PC-9 (cell line): ENCODE measurements at regions not wholly inside any gene's neighbourhood (a gene's known extent, or its start where the extent isn't known, plus 50 kb on each side); places are given as distances from the start of the nearest gene placed in this dataset.

ENCODE experiments used
- BruUV-seq: library from RNA; stranded (reverse); fragments of 400-500 nt; replicated peaks from 2 replicates; lab custom pipeline; 2021; lab: Mats Ljungman, UMichigan
- CTCF ChIA-PET: fragments of 300-600 bp; sonication (Branson Sonifier 250); formaldehyde crosslinking; loops from one replicate; lab custom pipeline; 2022; ENCODE audit warnings: antibody characterized with exemption; lab: Charles Lee
- POLR2A ChIA-PET: fragments of 300-600 bp; sonication (Branson Sonifier 250); formaldehyde crosslinking; loops from one replicate; lab custom pipeline; 2022; ENCODE audit warnings: antibody characterized with exemption; ENCODE audit not compliant: unreplicated experiment; lab: Charles Lee
- DNase-seq, 2 experiments: peaks; one replicate each; pipeline versions ENCODE4 v3.0.0 to v3.0.0-alpha.2; 2015 to 2022; ENCODE audit warnings: mixed read lengths in 1 of 2
- H2AFZ ChIP-seq: fragments of 200-600 bp; sonication (generic); 2 replicates; pipeline ENCODE4 v1.8.1; 2017; ENCODE audit warnings: antibody characterized with exemption
- H3F3A ChIP-seq: fragments of 200-600 bp; sonication (generic); 2 replicates; pipeline ENCODE4 v1.8.1; 2017; ENCODE audit warnings: antibody characterized with exemption, mild to moderate bottlenecking, low read depth; ENCODE audit not compliant: insufficient read depth
- H3K27ac ChIP-seq: fragments of 200-600 bp; sonication (generic); 2 replicates; pipeline ENCODE4 v1.6.1; 2016; ENCODE audit warnings: mixed run types
- H3K27me3 ChIP-seq: fragments of 200-600 bp; sonication (generic); 2 replicates; pipeline ENCODE4 v1.6.1; 2016; ENCODE audit warnings: low read depth, mixed run types; ENCODE audit not compliant: insufficient read depth
- H3K36me3 ChIP-seq: fragments of 200-600 bp; sonication (generic); 2 replicates; pipeline ENCODE4 v1.6.1; 2016; ENCODE audit warnings: low read depth, mixed run types
- H3K4me1 ChIP-seq: fragments of 200-600 bp; sonication (generic); replicated peaks from 2 replicates; pipeline ENCODE4 v1.6.1; 2016; ENCODE audit warnings: mixed run types; ENCODE audit not compliant: insufficient read depth
- H3K4me2 ChIP-seq: fragments of 200-600 bp; sonication (generic); 2 replicates; pipeline ENCODE4 v1.6.1; 2017; ENCODE audit warnings: mixed run types
- H3K4me3 ChIP-seq: fragments of 200-600 bp; sonication (generic); 2 replicates; pipeline ENCODE4 v1.6.1; 2016; ENCODE audit warnings: mixed run types
- H3K79me2 ChIP-seq: fragments of 200-600 bp; sonication (generic); 2 replicates; pipeline ENCODE4 v1.6.1; 2017; ENCODE audit warnings: low read depth, mixed run types
- H3K9me2 ChIP-seq: fragments of 200-600 bp; sonication (generic); 2 replicates; pipeline ENCODE4 v1.8.1; 2017; ENCODE audit warnings: mild to moderate bottlenecking; ENCODE audit not compliant: insufficient read depth
- H3K9me3 ChIP-seq: fragments of 200-600 bp; sonication (generic); 2 replicates; pipeline ENCODE4 v1.8.1; 2016; ENCODE audit warnings: low read depth; ENCODE audit not compliant: insufficient read depth
- H4K20me1 ChIP-seq: fragments of 200-600 bp; sonication (generic); 2 replicates; pipeline ENCODE4 v1.8.1; 2017; ENCODE audit not compliant: insufficient read depth
- CTCF ChIP-seq: fragments of 200-600 bp; sonication (generic); conservative IDR thresholded peaks from 2 replicates; pipeline ENCODE4 v1.6.1; 2017; ENCODE audit warnings: mixed run types, antibody characterized with exemption, mild to moderate bottlenecking, moderate library complexity
- EZH2 ChIP-seq: fragments of 200-600 bp; sonication (generic); IDR thresholded peaks from 2 replicates; pipeline ENCODE4 v1.8.0; 2017; ENCODE audit warnings: antibody characterized with exemption, low read depth
- intact Hi-C: fragments of 100-400 bp; cut with micrococcal nuclease; formaldehyde crosslinking; loops from one replicate; pipeline ENCODE4 v1.10.0; 2022; ENCODE audit not compliant: unreplicated experiment

GRCh38 chr13:79191501-79191900, 214.6 kb downstream of the RBM26 start:
- POLR2A ChIA-PET = no interaction called here
- TF ChIP-seq EZH2 (no peak), CTCF (no peak)

DNA sequence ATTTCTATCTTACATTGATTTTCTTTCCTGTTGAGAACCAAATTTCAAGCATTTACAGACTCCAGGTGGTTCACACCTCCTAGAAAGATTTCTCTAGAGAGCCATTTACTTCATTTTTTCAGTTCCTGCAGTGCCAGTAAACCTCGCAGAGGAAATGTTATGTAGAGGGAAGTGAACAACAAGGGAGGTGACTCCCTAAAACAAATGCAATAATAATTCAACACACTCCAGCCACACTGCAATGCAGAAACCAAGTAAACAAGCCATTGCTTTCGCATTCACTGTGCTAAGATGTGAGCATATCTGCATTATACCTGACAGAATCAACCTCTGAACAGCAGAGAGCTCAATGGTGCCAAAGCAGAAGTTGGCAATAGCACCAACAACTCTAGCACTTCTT, 215.1 kb downstream of the RBM26 start:
- H3K36me3 ChIP-seq = no peaks in the 10 kb centered on the region
- no peaks in the 10 kb centered on the region for H3K79me2 ChIP-seq
- no peaks in the 10 kb centered on the region for H4K20me1 ChIP-seq
- no peak overlapping the region for H3K4me2 ChIP-seq
- ChIA-PET POLR2A (no interaction called here), CTCF (no interaction called here)
- H3K4me3 ChIP-seq = no peak overlapping the region
- H3K4me1 ChIP-seq = no peaks in the 10 kb centered on the region
- no peak overlapping the region for H3K27ac ChIP-seq
- no peaks in the 10 kb centered on the region for H3K27me3 ChIP-seq
- no TSS peak for BruUV-seq
- H3K9me2 ChIP-seq = no peaks in the 10 kb centered on the region
- TF ChIP-seq CTCF = no peak
- TF ChIP-seq EZH2 = no peak
- H3K9me3 ChIP-seq = no peaks in the 10 kb centered on the region
- intact Hi-C loops = no loop called here
- no peaks in the 10 kb centered on the region for H3F3A ChIP-seq
- no peak overlapping the region for H2AFZ ChIP-seq
- no peak for DNase-seq

More at GRCh38 chr13:79191501-79191900, 214.6 kb downstream of the RBM26 start:
- DNase-seq = no peak
- Histone ChIP-seq H3K27me3 (no peaks in the 10 kb centered on the region), H4K20me1 (no peaks in the 10 kb centered on the region), H3K4me1 (no peaks in the 10 kb centered on the region), H3F3A (no peaks in the 10 kb centered on the region), H3K9me2 (no peaks in the 10 kb centered on the region), H3K9me3 (no peaks in the 10 kb centered on the region), H3K27ac (no peak overlapping the region), H3K36me3 (no peaks in the 10 kb centered on the region), H3K4me2 (no peak overlapping the region), H3K79me2 (no peaks in the 10 kb centered on the region), H3K4me3 (no peak overlapping the region), H2AFZ (no peak overlapping the region)
- intact Hi-C loops = no loop called here
- CTCF ChIA-PET = no interaction called here
- BruUV-seq = no TSS peak

GRCh38 chr13:79187917-79188690, 218.0 kb downstream of the RBM26 start:
- Histone ChIP-seq H3K79me2 (no peaks in the 10 kb centered on the region), H3F3A (no peaks in the 10 kb centered on the region), H3K4me1 (no peaks in the 10 kb centered on the region), H3K4me3 (no peak overlapping the region), H2AFZ (no peak overlapping the region), H3K4me2 (no peak overlapping the region), H3K36me3 (no peaks in the 10 kb centered on the region), H3K27me3 (no peaks in the 10 kb centered on the region), H3K9me3 (no peaks in the 10 kb centered on the region), H3K9me2 (no peaks in the 10 kb centered on the region), H4K20me1 (no peaks in the 10 kb centered on the region), H3K27ac (no peak overlapping the region)
- CTCF ChIA-PET = no interaction called here
- TF ChIP-seq CTCF (no peak), EZH2 (no peak)
- intact Hi-C loops = no loop called here
- POLR2A ChIA-PET = no interaction called here
- DNase-seq = no peak
- no TSS peak for BruUV-seq
